ENCODE measurements at regions not wholly inside any gene's neighbourhood (a gene's known extent, or its start where the extent isn't known, plus 50 kb on each side); places are given as distances from the start of the nearest gene placed in this dataset.
"Not testable (repeated sequence)": the region's sequence is repeated elsewhere in the genome, so short reads cannot be mapped to it uniquely, and the experiment has no call there.

DNA sequence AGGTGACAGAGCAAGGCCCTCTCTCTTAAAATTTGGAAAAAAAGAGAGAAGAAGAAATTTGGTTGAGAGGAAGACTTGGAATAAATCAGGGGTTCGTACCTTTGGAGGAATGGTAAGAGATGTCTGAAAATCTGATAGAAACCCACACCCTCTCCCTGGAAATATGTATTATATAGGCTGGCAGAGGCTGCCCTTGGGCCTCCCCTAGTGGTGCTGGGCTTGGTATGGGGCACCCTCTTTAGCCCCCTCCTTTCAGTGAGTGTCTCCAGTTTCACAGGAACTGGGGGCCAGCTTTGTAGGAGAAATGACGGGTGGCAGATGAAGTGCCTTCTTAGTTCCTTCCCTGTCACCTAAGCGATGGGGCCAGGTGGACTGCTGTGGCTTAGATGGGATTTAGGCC, 82.9 kb upstream of the SLC2A1 start:
- DNase-seq: no peak

DNA sequence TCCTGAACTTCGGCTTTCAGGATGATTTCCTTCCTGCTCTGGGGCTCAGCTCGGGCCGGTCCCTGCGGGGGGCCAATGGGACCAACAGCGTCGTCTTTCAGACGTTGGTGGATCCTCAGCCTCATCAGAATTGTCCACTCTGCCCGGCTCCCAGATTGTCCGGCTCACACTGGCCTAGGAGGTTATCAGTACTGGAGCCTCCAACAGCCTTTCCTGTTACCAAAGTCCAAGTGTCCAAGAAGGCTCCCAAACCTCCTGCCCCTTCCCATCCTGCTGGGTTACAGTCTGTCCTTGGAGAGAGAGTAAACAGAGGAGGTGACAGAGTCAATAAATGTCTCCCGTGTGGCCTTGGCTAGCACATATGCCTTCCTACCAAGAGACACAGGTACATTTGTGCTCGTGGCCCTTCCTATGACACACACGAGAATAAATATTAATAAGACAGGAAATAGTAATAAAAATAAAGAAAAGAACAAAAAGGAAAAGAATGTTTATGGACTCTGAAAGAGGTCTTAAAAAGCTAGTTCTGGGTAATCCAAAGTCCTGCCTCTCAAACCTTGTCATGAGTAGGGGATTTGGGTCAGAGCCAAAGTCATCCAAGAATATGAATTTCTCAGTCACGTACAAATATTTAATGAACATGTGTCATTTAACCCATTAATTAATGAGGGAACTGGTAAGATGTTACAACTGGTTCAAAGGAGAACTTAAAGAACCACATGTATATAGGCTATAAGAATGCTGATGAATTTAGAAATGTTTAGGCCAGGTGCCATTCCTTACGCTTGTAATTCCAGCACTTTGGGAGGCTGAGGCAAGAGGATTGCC, 80.8 kb upstream of the SLC2A1 start:
- DNase-seq: no peak

DNA sequence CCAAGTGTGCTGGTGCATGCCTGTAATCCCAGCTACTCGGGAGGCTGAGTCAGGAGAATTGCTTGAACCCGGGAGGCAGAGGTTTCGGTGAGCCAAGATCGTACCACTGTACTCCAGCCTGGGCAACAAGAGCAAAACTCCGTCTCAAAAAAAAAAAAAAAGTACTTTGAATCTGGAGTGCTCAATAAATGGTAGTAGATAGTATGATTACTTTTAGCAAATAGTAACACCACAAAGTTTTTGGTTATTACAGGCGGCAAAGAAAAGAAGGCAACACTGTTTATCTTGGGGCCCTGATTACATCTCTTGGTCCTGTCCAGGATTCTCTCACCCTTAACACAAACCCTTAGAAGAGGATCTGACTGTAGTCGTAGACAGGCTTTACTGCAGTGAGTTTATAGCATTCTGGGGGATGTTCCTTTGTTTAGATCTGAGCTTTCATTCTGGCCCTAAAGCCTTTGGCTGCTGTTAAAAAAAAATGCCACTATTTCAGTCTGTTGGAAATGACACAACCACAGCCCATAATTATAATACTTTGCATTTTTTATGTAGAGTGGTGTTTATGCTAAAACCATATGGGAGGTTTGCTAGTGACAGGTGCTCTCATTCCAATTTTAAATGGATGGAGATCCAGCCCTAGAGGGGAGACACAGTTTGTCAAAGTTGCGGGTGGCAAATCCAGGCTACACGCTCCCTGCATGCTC, 79.7 kb upstream of the SLC2A1 start:
- DNase-seq: no peak

DNA sequence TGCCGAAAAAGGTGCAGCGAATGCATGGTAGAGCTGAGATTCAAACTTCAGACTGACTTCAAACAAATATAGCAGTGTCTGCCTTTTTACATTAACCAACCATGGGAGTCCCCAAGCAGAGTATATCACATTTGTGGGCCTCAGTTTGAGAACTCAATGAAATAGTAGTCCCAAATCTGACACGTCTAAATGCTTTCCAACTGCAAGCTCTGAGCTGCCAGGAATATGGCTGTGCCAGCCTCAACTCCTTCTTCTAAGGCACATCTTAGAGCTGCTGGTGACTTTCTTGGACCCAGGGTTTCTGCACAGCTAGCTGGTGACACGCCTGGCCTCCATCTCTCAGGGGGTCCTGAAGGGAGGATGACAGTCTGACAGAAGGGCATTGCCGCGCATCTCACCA, 78.8 kb upstream of the SLC2A1 start:
- DNase-seq: no peak

DNA sequence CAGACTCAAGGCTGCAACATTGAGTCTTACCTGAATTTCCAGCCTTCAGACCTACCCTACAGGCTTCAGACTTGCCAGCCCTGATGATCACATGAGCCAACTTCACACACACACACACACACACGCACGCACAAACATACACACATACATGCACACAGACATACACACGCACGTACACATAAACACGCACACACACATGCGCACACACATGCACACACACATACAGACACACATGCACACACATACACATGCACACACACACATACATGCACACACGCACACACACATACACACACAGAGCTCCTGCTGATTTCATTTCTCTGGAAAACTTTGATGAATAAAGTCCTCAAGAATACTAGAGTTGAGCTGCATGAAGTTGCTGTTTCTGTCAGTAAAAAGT, 78.3 kb upstream of the SLC2A1 start:
- DNase-seq: no peak

DNA sequence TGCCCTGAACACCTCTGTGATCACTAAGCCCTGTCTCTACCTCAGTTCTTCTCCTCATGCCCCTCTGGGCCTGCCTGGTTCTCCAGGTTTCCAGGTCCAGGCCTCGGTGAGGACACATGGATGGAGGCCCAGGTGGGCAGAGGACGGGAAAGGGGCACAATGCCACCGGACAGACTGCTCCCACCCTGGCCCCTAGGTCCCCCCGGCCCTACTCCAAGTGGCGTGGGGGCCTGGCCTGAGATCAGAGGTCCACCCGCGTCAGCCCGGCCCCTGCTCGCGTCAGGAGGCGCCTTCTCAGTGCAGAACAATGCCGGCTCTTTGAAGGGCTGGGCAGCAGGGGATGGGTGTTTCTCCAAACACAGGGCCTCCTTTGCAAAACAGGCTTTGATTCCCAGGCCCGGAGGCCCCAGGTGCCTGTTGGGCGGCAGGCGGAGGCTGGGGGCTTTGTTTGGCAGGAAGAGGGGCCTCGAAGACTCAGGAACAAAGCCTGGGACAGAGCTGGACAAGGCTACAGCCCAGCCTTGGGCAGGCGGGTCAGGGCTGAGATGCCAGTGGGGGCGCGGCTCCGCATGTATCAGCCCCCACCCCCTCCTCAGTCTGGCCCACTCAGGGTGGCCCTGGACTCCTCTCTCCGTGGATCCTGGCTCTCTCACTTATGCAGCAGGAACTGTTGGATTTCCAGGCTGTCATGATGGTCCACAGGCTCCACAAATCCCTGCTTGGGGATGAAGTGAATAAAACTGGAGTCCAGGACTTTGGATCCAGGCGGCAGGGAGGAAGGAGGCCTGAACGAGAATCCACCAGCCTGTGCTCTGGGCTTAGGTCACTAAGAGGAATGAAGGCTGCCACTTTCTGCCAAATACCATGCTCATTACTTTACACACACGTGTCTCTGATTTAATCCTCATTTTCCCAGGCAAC, 77.4 kb upstream of the SLC2A1 start:
- no peak for DNase-seq

DNA sequence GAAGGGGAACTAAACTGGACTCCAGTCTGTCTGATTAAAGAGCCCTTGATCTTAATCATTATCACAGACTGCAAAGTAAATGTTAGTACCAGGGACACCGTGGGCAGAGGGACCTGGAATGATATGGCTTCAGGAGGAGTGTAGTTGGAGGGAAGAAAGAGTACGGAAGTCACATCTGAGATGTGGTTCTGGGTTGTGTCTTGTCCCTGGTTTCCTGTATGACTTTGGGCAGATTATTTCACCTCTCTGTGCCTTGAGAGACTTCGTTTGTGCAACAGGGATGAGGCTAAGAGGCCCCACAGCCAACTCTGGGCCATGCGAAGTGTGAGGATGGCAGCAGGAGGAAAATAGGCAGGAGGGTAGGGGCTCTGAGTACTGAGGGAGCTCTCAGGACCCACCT, 76.1 kb upstream of the SLC2A1 start:
- peak; percentile 12 for DNase-seq

DNA sequence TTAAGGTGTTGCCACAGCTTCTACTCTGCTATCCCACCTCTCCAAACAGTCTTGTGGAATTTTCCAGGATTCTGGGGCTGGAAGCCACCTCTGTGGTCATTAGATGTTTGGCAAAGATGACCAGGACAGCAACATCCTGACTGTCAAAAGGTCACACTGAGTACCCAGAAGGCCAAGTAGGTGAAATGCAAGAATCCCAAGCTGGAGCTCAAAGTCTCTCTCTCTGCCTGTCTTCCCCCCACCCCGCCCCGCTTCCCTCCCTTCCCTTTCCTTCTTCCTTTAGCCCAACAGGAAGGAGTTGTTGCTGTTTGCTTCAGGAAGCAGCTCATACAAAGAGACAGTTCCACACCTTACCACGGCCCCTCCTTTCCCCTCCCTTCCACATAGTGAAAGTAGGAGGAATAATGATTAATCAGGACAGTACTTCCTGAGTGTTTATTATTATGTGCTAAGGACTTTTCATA, 75.6 kb upstream of the SLC2A1 start:
- no peak for DNase-seq

DNA sequence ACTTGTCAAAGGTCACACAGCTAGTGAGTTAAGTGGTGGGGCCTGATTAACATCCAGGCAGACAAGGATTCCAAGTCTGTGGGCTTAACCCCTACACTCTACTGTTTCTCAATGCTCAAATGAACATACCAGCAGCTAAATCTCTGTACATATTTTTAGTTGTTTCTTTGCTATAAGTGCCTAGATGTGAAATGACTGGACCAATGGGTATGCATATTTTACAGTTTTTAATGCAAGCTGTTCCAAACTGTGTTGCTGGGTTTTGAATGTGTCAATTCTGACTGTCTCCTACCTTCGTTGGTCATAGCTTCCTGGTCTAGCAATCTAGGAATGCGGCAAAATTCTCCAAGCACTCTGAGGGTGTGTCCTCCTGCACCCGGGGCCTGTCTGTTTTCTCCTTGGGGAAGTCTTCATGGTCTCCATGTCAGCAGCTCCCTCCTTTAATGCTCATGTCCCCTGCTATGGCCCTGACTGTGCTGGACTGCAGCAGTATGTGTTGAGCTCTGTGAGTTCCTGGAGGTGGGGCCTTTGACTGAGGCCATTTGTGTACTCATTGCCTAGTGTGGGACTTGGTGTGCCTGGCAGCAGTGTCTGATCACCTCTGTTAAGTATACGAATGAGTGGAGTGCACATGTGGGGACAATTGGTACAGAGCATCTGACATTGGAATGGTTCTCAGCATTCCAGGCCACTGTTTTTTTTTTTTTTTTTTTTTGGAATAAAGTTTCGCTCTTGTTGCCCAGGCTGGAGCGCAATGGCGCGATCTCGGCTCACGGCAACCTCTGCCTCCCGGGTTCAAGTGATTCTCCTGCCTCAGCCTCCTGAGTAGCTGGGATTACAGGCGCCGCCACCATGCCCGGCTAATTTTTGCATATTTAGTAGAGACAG, 72.9 kb upstream of the SLC2A1 start:
- no peak for DNase-seq

DNA sequence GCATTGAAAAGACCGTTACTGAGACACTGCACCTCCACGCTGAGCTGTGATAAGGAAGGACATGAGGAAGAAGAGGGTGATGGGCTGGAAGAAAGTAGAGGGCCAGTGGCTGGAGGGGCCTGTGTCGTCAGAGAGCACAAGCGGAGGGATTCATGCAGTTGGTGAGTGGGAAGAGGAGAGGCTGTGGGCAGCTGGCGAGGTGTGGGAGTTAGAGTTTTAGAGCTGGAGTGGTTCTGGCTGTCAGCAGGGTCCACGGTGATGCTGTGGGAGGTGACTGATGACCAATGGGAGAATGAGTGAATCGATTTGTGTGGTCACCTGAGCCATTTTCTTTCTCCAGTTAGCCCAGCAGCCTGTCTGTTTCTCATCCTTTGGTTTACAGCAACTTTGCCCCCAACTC, 66.2 kb upstream of the SLC2A1 start:
- no peak for DNase-seq

DNA sequence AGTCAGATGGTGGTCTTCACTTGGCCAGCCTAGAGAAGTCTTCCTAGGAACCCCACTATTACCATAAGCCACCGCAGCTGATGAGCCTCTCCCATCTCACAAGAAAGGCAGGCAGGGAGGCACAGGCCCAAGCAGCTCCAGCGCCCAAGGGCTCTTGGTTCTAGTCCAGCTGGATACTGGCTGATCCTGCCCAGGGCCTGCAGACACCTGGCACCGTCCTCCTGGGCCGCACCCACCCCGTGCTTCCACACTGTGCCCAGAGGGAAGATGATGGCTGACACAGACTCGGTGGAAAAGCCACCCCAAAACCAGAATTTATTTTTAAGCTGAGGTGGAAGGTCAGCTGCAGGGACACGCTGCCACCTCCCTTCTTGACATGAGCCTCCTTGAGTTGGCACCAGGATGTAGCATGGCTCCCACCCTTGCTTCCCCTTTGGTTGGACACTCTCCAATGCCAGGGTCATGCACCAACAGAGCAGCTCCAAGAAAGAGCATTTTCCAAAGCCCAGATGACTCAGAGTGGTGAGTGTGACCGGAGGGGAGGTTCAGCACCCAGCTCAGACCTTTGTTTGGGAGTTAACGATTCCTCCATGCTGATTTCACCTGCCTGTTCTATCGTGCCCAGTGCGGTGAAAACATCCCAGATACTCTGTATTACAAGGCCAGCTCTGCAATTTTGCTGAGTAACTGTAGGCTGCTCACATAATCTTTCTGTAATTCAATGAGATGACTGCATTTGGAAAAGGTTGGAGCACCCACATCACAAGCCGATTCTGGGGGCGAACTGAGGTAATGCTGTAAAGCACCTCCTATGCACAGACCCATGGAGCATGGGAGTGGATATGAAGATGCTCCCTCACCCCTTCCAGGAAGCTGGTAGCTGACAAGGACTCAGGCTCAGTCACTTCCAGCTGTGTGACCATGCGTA, 63.1 kb upstream of the SLC2A1 start:
- no peak for DNase-seq

DNA sequence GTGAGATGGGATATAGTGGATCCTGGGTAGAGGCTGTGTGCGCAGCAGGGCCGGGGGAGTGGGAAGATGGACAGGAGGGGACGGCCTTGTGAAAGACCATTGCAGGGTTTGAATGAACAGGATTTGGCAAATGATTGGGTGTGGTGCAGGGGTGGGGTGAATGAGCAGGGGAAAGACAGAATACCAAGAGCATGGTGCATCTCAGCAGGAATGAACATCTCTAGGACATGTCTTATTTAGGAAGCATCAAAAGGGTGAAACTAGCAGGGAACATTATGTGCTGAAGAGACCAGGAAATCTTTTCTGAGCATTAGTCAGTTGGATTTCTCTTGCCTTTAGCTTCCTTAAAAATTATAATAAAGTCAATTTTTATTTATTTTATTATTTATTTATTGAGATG, 60.6 kb upstream of the SLC2A1 start:
- no peak for DNase-seq

DNA sequence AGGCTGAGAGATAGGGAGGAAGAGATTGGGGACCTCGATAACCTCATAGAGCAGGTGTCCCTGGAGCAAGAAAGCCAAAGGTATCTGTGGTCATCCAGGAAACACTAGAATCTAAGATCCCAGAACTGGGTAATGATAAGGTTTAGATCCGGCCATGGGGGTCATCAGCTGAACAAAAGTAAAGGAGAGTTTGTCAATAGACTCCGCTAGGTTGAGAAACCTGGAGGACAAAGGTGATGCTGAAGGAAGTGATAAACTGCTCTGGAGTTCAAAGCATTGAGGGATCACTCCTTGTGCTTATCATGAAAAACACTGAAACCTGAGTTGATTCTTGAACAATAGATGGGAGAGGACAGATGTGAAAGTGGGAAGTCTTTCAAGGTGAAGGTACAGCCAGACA, 59.5 kb upstream of the SLC2A1 start:
- no peak for DNase-seq

DNA sequence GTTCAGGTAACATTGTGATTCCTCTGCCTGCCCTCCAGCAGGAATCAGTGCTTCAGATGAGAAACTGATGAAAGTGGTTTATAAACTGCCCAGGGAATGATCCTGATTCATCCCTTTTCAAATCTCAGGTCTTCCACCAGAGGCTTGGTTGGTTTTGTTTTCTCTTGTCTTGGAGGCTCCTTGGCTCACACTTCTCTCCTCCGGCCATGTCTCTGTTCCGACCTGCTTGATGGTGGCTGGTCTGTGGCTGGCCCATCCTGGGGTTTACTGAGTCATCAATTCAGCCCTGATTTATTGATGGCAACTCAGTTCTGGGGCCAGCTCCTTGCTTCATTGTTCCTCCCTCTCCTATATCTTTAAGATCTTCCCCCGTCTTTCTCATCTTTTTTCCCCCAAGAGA, 56.6 kb upstream of the SLC2A1 start:
- DNase-seq: no peak

DNA sequence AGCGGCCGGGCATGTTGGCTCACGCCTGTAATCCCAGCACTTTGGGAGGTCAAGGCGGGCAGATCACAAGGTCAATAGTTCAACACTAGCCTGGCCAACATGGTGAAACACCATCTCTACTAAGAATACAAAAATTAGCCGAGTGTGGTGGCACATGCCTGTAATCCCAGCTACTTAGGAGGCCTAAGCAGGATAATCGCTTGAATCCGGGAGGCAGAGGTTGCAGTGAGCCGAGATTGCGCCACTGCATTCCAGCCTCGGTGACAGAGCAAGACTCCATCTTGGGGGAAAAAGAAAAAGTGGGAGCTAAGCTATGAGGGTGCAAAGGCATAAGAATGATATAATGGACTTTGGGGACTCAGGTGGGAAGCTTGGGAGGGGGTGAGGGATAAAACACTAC, 55.9 kb upstream of the SLC2A1 start:
- DNase-seq: not testable (repeated sequence)

DNA sequence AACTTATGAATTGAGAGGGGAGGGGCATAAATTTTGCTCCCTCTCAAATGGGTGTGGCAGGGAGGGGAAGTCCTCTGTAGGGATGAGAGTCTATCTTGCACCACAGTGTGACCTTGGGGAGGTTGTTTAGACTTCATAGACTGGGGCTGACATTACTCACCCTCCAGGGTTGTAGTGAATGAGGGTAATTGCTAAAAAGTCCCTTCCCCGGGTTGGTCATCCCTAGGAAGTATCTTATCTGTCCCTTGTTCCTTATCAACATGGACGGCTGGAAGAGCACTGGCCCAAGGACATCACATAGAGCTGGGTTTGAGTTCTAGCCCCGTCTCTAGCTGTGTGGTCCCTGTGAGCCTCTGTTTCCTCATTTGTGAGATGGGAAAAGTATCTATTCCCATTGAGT, 52.4 kb upstream of the SLC2A1 start:
- DNase-seq: no peak

DNA sequence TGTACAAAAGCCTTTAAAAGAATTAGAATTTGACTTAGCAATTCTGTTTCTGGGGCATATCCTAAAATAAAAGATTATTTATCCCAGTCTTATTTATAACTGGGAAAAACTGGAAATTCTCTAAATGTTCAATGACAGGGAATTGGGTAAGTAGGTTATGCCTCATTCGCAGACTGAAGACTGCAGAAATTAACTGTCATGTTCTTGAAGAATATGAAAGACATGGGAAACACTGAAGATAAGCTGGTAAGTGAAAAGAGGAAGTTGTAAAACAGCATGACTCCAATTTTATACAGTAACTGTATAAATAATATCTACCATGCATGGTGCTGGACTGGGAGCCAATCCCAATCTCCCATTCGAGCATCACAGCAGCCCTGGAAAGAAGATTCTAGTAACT, 50.6 kb upstream of the SLC2A1 start:
- DNase-seq: no peak

DNA sequence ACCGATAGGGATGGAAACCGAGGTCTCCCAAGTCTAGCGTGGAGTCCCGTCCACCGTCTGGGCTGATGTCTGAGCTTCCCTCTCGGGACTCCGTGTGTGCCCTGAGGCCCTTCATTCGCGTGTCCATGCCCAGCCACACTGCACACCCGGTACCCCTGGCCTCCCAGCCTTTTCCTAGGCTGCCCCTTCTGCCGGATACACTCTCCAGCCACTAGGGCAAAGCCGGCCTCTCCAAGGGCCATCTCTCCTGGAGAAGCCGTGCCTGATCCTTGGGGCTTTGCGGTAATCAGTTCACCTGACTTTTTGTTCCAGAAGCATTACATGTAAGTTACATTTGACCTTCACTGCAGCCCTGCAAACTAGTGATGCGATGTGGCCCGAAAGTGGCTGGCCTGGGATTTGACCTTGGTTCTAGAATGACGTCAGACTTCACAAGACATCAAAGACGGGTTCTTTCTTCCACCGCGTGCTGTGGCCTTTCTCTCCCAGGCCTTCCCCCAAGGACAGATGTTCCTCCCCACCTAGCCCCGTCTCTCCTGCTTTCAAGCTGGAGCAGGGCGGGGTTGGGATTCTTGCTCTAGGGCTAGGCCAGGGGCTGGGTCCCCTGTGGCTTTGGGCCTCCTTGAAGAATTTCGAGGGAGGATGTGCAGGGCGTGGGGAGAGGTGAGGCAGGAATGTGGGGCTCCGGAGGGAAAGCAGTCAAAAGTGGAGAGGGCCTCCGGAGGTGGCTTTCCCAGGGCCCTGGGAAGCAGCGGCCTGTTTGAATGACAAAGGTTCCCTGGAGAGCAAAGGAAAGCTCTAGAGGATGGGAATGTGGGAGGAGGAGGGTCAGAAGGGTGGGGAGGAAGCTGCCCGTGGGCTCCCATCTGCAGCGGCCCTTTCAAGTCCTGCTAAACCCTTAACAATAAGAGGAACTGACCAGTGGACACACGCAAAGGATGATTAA, 49.7 kb upstream of the SLC2A1 start:
- no peak for DNase-seq
